B cell (primary cell): ENCODE measurements at regions not wholly inside any gene's neighbourhood (a gene's known extent, or its start where the extent isn't known, plus 50 kb on each side); places are given as distances from the start of the nearest gene placed in this dataset.

ENCODE experiments used
- ATAC-seq: fragments of 200-7000 bp; cut with Tn5 transposase; one replicate; pipeline ENCODE4 v1.10.0; 2021; ENCODE audit warnings: low read depth, mild to moderate bottlenecking, moderate number of reproducible peaks, moderate library complexity
- CTCF ChIA-PET: fragments of 350-600 bp; sonication (Branson Sonifier 250); formaldehyde crosslinking; loops from one replicate; lab custom pipeline; 2021; ENCODE audit warnings: antibody characterized with exemption, inconsistent platforms; lab: Charles Lee
- POLR2A ChIA-PET: fragments of 350-600 bp; sonication (Branson Sonifier 250); formaldehyde crosslinking; loops from one replicate; lab custom pipeline; 2021; ENCODE audit warnings: antibody characterized with exemption; lab: Charles Lee
- DNase-seq: peaks from one replicate; pipeline ENCODE4 v3.0.0; 2013
- H2AFZ ChIP-seq: 2 replicates; pipeline ENCODE4 v1.6.1; 2012; ENCODE audit warnings: mild to moderate bottlenecking, low read depth, low read length; ENCODE audit not compliant: insufficient read depth, poor library complexity, severe bottlenecking
- H3K27ac ChIP-seq, 2 donors: 1 replicate in 1 of 2; 2 replicates in 1 of 2; pipeline ENCODE4 v1.5.1; 2012 to 2013; ENCODE audit warnings: low read length in 2 of 2, mild to moderate bottlenecking in 2 of 2, moderate library complexity in 1 of 2
- H3K27me3 ChIP-seq, 4 experiments: fragments of 200-600 bp in 1 of 4; sonication (generic) in 1 of 4; replicated peaks in 1 of 4; 1 replicate in 2 of 4; 2 replicates in 2 of 4; pipeline versions ENCODE4 v1.6.1 to v1.7.0; 2013 to 2016; ENCODE audit warnings: low read length in 3 of 4, mild to moderate bottlenecking in 2 of 4, mixed read lengths in 1 of 4, moderate library complexity in 1 of 4; ENCODE audit not compliant: insufficient read depth in 4 of 4, control insufficient read depth in 3 of 4; ENCODE audit errors: control extremely low read depth in 1 of 4
- H3K36me3 ChIP-seq, 2 experiments: replicated peaks in 1 of 2; 1 replicate in 1 of 2; 2 replicates in 1 of 2; pipeline versions ENCODE4 v1.6.1 to v1.7.1; 2013; ENCODE audit warnings: low read length in 1 of 2; ENCODE audit not compliant: insufficient read depth in 2 of 2, control insufficient read depth in 1 of 2; ENCODE audit errors: control extremely low read depth in 1 of 2, extremely low read depth in 1 of 2
- H3K4me1 ChIP-seq, 2 donors: fragments of 200-600 bp in 1 of 2; sonication (generic) in 1 of 2; 1 replicate in 1 of 2; 2 replicates in 1 of 2; pipeline versions ENCODE4 v1.5.1 to v1.6.1; 2013 to 2017; ENCODE audit warnings: low read length in 2 of 2; ENCODE audit not compliant: control insufficient read depth in 2 of 2, insufficient read depth in 2 of 2
- H3K4me2 ChIP-seq: replicated peaks from 2 replicates; pipeline ENCODE3; 2012; ENCODE audit warnings: mild to moderate bottlenecking, low read depth, low read length; ENCODE audit not compliant: poor library complexity, severe bottlenecking
- H3K4me3 ChIP-seq, 5 experiments: fragments of 200-600 bp in 1 of 5; sonication (generic) in 1 of 5; 1 replicate in 3 of 5; 2 replicates in 2 of 5; pipeline versions ENCODE4 v1.5.1 to v1.7.0; 2011 to 2016; ENCODE audit warnings: low read length in 4 of 5, mild to moderate bottlenecking in 4 of 5, low read depth in 2 of 5, control low read depth in 1 of 5, moderate library complexity in 1 of 5; ENCODE audit not compliant: insufficient read depth in 1 of 5; ENCODE audit errors: control extremely low read depth in 1 of 5, extremely low read depth in 1 of 5
- H3K79me2 ChIP-seq: fragments of 200-600 bp; sonication (generic); one replicate; pipeline ENCODE4 v1.6.0; 2016; ENCODE audit warnings: low read length; ENCODE audit not compliant: control insufficient read depth, insufficient read depth
- H3K9ac ChIP-seq: fragments of 200-600 bp; sonication (generic); 2 replicates; pipeline ENCODE4 v1.6.1; 2017; ENCODE audit warnings: mild to moderate bottlenecking, low read length, moderate library complexity
- H3K9me3 ChIP-seq, 3 donors: one replicate each; pipeline versions ENCODE4 v1.6.1 to v1.7.1; 2013; ENCODE audit warnings: low read length in 2 of 3; ENCODE audit not compliant: control insufficient read depth in 2 of 3, insufficient read depth in 1 of 3; ENCODE audit errors: control extremely low read depth in 1 of 3
- H4K20me1 ChIP-seq: 2 replicates; pipeline ENCODE4 v1.6.0; 2012; ENCODE audit warnings: mild to moderate bottlenecking, low read length; ENCODE audit not compliant: insufficient read depth, control insufficient read depth, poor library complexity, severe bottlenecking
- H3K27ac Mint-ChIP-seq: one replicate; pipeline ENCODE4 v1.8.0; 2021; ENCODE audit warnings: mixed read lengths
- H3K27me3 Mint-ChIP-seq: one replicate; pipeline ENCODE4 v1.8.0; 2021; ENCODE audit warnings: mixed read lengths
- H3K4me1 Mint-ChIP-seq: one replicate; pipeline ENCODE4 v1.8.0; 2021; ENCODE audit warnings: mixed read lengths
- H3K4me3 Mint-ChIP-seq: one replicate; pipeline ENCODE4 v1.8.0; 2021; ENCODE audit warnings: mixed read lengths
- H3K9me3 Mint-ChIP-seq: one replicate; pipeline ENCODE4 v1.8.0; 2022; ENCODE audit warnings: mixed read lengths; ENCODE audit not compliant: insufficient read depth
- CTCF ChIP-seq: fragments of 200-600 bp; IDR thresholded peaks from one replicate; pipeline ENCODE4 v1.8.0; 2022; ENCODE audit warnings: antibody characterized with exemption, mild to moderate bottlenecking
- EZH2 ChIP-seq: IDR thresholded peaks from 2 replicates; pipeline ENCODE4 v1.6.1; 2012; ENCODE audit warnings: borderline replicate concordance, low read depth, mild to moderate bottlenecking, moderate library complexity, low read length; ENCODE audit not compliant: insufficient read depth, poor library complexity, severe bottlenecking
- WGBS: methylation state at CpG from one replicate; pipeline ENCODE4 v1.1.5; 2013; ENCODE audit warnings: missing lambda C conversion rate; ENCODE audit not compliant: insufficient coverage; 5-methylcytosine and 5-hydroxymethylcytosine counted together
- intact Hi-C: fragments of 100-400 bp; cut with micrococcal nuclease; formaldehyde crosslinking; loops from one replicate; pipeline ENCODE4 v1.10.0; 2022

GRCh38 chr4:62271107-62271506 is 1071.0 kb downstream of the ADGRL3 start:
- CTCF ChIA-PET = no interaction called here
- WGBS = 98% methylated on average over 3 of the region's 4 CpGs

GRCh38 chr4:62269918-62270317 is 1069.8 kb downstream of the ADGRL3 start:
- no peaks in the 10 kb centered on the region for H3K27me3 Mint-ChIP-seq
- Histone ChIP-seq H3K9me3 (no peaks in the 10 kb centered on the region), H3K27me3 (no peaks in the 10 kb centered on the region), H2AFZ (no peak overlapping the region), H3K9ac (no peak overlapping the region), H3K4me2 (no peak overlapping the region), H3K4me1 (no peaks in the 10 kb centered on the region), H3K4me3 (no peak overlapping the region), H3K27ac (no peak overlapping the region), H3K36me3 (no peaks in the 10 kb centered on the region), H3K79me2 (no peaks in the 10 kb centered on the region), H4K20me1 (no peaks in the 10 kb centered on the region)
- intact Hi-C loops = no loop called here
- ATAC-seq (no peak), DNase-seq (no peak)
- POLR2A ChIA-PET = no interaction called here
- H3K4me3 Mint-ChIP-seq = no peak overlapping the region
- no CpG with 5 or more reads among the region's 4 CpGs for WGBS
- H3K27ac Mint-ChIP-seq = no peak overlapping the region
- H3K4me1 Mint-ChIP-seq = no peaks in the 10 kb centered on the region
- CTCF ChIA-PET = no interaction called here
- no peak for TF ChIP-seq EZH2
- no peak for TF ChIP-seq CTCF
- H3K9me3 Mint-ChIP-seq = no peaks in the 10 kb centered on the region

More at GRCh38 chr4:62271107-62271506, 1071.0 kb downstream of the ADGRL3 start:
- TF ChIP-seq EZH2 (no peak), CTCF (no peak)
- Histone ChIP-seq H2AFZ (no peak overlapping the region), H3K4me2 (no peak overlapping the region), H3K79me2 (no peaks in the 10 kb centered on the region), H3K4me3 (no peak overlapping the region), H3K4me1 (no peaks in the 10 kb centered on the region), H3K27me3 (no peaks in the 10 kb centered on the region), H3K36me3 (no peaks in the 10 kb centered on the region), H3K9me3 (no peaks in the 10 kb centered on the region), H3K9ac (no peak overlapping the region), H3K27ac (no peak overlapping the region), H4K20me1 (no peaks in the 10 kb centered on the region)
- no peak for ATAC-seq
- POLR2A ChIA-PET = no interaction called here
- H3K4me3 Mint-ChIP-seq = no peak overlapping the region
- no peaks in the 10 kb centered on the region for H3K9me3 Mint-ChIP-seq
- H3K27ac Mint-ChIP-seq = no peak overlapping the region
- no peaks in the 10 kb centered on the region for H3K4me1 Mint-ChIP-seq
- intact Hi-C loops = no loop called here
- DNase-seq = no peak
- no peaks in the 10 kb centered on the region for H3K27me3 Mint-ChIP-seq
